GM12874 (cell line): ENCODE measurements at regions not wholly inside any gene's neighbourhood (a gene's known extent, or its start where the extent isn't known, plus 50 kb on each side); places are given as distances from the start of the nearest gene placed in this dataset.

Experiments
- CTCF ChIP-seq: IDR thresholded peaks from 2 replicates; pipeline ENCODE4 v1.5.1; 2011; ENCODE audit warnings: low read depth, mild to moderate bottlenecking, control low read depth, low read length, moderate library complexity; ENCODE audit not compliant: insufficient read depth

- no peak for TF ChIP-seq CTCF
Observed at GRCh38 chr5:54795284-54795683, 190.1 kb downstream of the ESM1 start.

GRCh38 chr5:54794135-54794975 is 191.0 kb downstream of the ESM1 start:
- TF ChIP-seq CTCF, result no peak

GRCh38 chr5:54793468-54794134 is 191.8 kb downstream of the ESM1 start:
- no peak for TF ChIP-seq CTCF

GRCh38 chr5:54792611-54793404 is 192.6 kb downstream of the ESM1 start:
- no peak for TF ChIP-seq CTCF

- TF ChIP-seq CTCF, result no peak
Observed at GRCh38 chr5:54785729-54786591, 199.4 kb downstream of the ESM1 start.

- TF ChIP-seq CTCF, result no peak
Observed at GRCh38 chr5:54778783-54779182, 206.6 kb downstream of the ESM1 start.

GRCh38 chr5:54775645-54776044 is 209.7 kb downstream of the ESM1 start:
- TF ChIP-seq CTCF, result no peak
